ENCODE measurements at regions not wholly inside any gene's neighbourhood (a gene's known extent, or its start where the extent isn't known, plus 50 kb on each side); places are given as distances from the start of the nearest gene placed in this dataset.

- TF ChIP-seq CTCF (conservative IDR thresholded peaks at IDR 0.05; ENCODE audit: low read depth, low read length) (no peak), EZH2 (IDR thresholded peaks at IDR 0.05; ENCODE audit: borderline replicate concordance, low read depth, low read length, poor library complexity, severe bottlenecking) (no peak)
Observed at GRCh38 chr3:144394032-144394431, 422.4 kb downstream of the DIPK2A start.

Data from A673 (cell line).